ENCODE measurements at regions not wholly inside any gene's neighbourhood (a gene's known extent, or its start where the extent isn't known, plus 50 kb on each side); places are given as distances from the start of the nearest gene placed in this dataset.

DNA sequence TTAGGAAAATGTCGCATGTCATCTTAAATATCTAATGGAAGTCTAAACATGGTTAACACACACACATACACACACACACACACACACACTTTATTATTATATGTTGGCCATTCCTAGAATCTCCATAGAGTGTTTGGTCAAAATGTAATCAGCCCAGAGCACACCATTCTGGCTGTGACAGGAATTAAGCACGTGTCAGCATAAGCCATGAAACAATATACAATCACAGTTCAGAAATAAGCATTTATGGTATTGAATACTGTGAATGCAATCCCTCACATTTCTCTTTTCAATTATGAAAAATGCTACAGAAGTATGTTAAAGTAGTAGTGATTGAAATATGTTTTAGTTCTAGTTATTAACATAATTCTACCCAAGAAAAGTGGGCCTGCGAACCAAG is 611.6 kb downstream of the PRELID2 start:
- TF ChIP-seq, protein P1, sequence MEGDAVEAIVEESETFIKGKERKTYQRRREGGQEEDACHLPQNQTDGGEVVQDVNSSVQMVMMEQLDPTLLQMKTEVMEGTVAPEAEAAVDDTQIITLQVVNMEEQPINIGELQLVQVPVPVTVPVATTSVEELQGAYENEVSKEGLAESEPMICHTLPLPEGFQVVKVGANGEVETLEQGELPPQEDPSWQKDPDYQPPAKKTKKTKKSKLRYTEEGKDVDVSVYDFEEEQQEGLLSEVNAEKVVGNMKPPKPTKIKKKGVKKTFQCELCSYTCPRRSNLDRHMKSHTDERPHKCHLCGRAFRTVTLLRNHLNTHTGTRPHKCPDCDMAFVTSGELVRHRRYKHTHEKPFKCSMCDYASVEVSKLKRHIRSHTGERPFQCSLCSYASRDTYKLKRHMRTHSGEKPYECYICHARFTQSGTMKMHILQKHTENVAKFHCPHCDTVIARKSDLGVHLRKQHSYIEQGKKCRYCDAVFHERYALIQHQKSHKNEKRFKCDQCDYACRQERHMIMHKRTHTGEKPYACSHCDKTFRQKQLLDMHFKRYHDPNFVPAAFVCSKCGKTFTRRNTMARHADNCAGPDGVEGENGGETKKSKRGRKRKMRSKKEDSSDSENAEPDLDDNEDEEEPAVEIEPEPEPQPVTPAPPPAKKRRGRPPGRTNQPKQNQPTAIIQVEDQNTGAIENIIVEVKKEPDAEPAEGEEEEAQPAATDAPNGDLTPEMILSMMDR (IDR thresholded peaks at IDR 0.05; ENCODE audit: borderline replicate concordance, extremely low read depth, low read length, poor library complexity, severe bottlenecking), result no peak
- no peak for TF ChIP-seq EZH2 (IDR thresholded peaks at IDR 0.05; ENCODE audit: borderline replicate concordance, low read depth, low read length, severe bottlenecking)
